ENCODE measurements at regions not wholly inside any gene's neighbourhood (a gene's known extent, or its start where the extent isn't known, plus 50 kb on each side); places are given as distances from the start of the nearest gene placed in this dataset.

- intact Hi-C loops (cut with micrococcal nuclease; ENCODE audit: unreplicated experiment) = no loop called here
- Histone ChIP-seq H4K20me1 (ENCODE audit: insufficient read depth) (no peaks in the 10 kb centered on the region; the same call in 1 of the 2 replicates), H3K4me1 (replicated peaks; ENCODE audit: insufficient read depth) (no peaks in the 10 kb centered on the region)
These were observed 154.1 kb downstream of the NUP210 start for GRCh38 chr3:13266005-13266404.

DNA sequence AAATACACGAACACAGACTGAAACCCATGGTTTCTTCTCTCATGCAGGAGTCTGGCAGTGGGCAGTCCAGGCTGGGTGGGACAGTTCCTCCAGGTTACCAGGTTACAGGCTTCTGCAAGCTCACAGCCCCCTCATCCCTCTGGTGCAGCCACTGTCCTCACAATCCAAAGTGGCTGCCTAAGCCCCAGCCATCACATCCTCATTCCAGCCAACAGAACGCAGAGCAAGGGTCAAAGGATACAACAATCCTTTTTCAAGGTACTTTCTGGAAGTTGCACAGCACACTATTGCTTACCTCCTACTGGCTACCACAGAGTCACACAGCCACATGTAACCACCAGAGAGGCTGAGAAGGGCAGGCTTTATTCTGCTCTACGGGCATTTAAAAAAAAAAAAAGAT, 154.6 kb downstream of the NUP210 start:
- no peak for DNase-seq
- Histone ChIP-seq H3K4me2 (no peak overlapping the region), H3F3A (ENCODE audit: insufficient read depth, low read depth) (no peaks in the 10 kb centered on the region), H3K9me2 (ENCODE audit: insufficient read depth) (no peaks in the 10 kb centered on the region), H4K20me1 (ENCODE audit: insufficient read depth) (no peaks in the 10 kb centered on the region; the same call in 1 of the 2 replicates), H3K36me3 (ENCODE audit: low read depth) (no peaks in the 10 kb centered on the region), H3K4me3 (no peak overlapping the region), H3K9me3 (ENCODE audit: insufficient read depth, low read depth) (no peaks in the 10 kb centered on the region), H3K27me3 (ENCODE audit: insufficient read depth, low read depth) (no peaks in the 10 kb centered on the region), H2AFZ (no peak overlapping the region), H3K79me2 (ENCODE audit: low read depth) (no peaks in the 10 kb centered on the region), H3K27ac (no peak overlapping the region), H3K4me1 (replicated peaks; ENCODE audit: insufficient read depth) (no peaks in the 10 kb centered on the region)
- POLR2A ChIA-PET (ENCODE audit: unreplicated experiment) = no interaction called here
- no peak for TF ChIP-seq EZH2 (IDR thresholded peaks at IDR 0.05; ENCODE audit: low read depth)
- TF ChIP-seq CTCF (conservative IDR thresholded peaks at IDR 0.05) = no peak
- no TSS peak for BruUV-seq (replicated peaks)
- CTCF ChIA-PET = no interaction called here
- intact Hi-C loops (cut with micrococcal nuclease; ENCODE audit: unreplicated experiment) = no loop called here

More at GRCh38 chr3:13266005-13266404, 154.1 kb downstream of the NUP210 start:
- Histone ChIP-seq H3K4me2 (no peak overlapping the region), H3K9me3 (ENCODE audit: insufficient read depth, low read depth) (no peaks in the 10 kb centered on the region), H3K79me2 (ENCODE audit: low read depth) (no peaks in the 10 kb centered on the region), H2AFZ (no peak overlapping the region), H3K4me3 (no peak overlapping the region), H3K9me2 (ENCODE audit: insufficient read depth) (no peaks in the 10 kb centered on the region), H3K27ac (no peak overlapping the region), H3K27me3 (ENCODE audit: insufficient read depth, low read depth) (no peaks in the 10 kb centered on the region), H3K36me3 (ENCODE audit: low read depth) (no peaks in the 10 kb centered on the region), H3F3A (ENCODE audit: insufficient read depth, low read depth) (no peaks in the 10 kb centered on the region)
- DNase-seq = no peak
- BruUV-seq (replicated peaks) = no TSS peak
- TF ChIP-seq EZH2 (IDR thresholded peaks at IDR 0.05; ENCODE audit: low read depth) (no peak), CTCF (conservative IDR thresholded peaks at IDR 0.05) (no peak)
- ChIA-PET CTCF (interaction anchor here (0.6 kb wide), 1 partner anchor 174 kb away, joined by 3 read pairs; no protein-coding TSS in a partner anchor), POLR2A (ENCODE audit: unreplicated experiment) (no interaction called here)

GRCh38 chr3:13265016-13265415, 155.1 kb downstream of the NUP210 start:
- Histone ChIP-seq H3K9me2 (ENCODE audit: insufficient read depth) (no peaks in the 10 kb centered on the region), H3K27ac (no peak overlapping the region), H3K36me3 (ENCODE audit: low read depth) (no peaks in the 10 kb centered on the region), H3K4me2 (no peak overlapping the region), H3K79me2 (ENCODE audit: low read depth) (no peaks in the 10 kb centered on the region), H3F3A (ENCODE audit: insufficient read depth, low read depth) (no peaks in the 10 kb centered on the region), H3K27me3 (ENCODE audit: insufficient read depth, low read depth) (no peaks in the 10 kb centered on the region), H3K9me3 (ENCODE audit: insufficient read depth, low read depth) (no peaks in the 10 kb centered on the region), H4K20me1 (ENCODE audit: insufficient read depth) (no peaks in the 10 kb centered on the region; the same call in 1 of the 2 replicates), H3K4me3 (no peak overlapping the region), H2AFZ (no peak overlapping the region), H3K4me1 (replicated peaks; ENCODE audit: insufficient read depth) (no peaks in the 10 kb centered on the region)
- CTCF ChIA-PET = no interaction called here
- BruUV-seq (replicated peaks) = no TSS peak
- no peak for TF ChIP-seq EZH2 (IDR thresholded peaks at IDR 0.05; ENCODE audit: low read depth)
- no peak for TF ChIP-seq CTCF (conservative IDR thresholded peaks at IDR 0.05)
- no peak for DNase-seq
- intact Hi-C loops (cut with micrococcal nuclease; ENCODE audit: unreplicated experiment) = no loop called here
- POLR2A ChIA-PET (ENCODE audit: unreplicated experiment) = no interaction called here
